ENCODE measurements at regions not wholly inside any gene's neighbourhood (a gene's known extent, or its start where the extent isn't known, plus 50 kb on each side); places are given as distances from the start of the nearest gene placed in this dataset.
A peak's percentile ranks its signal among the peaks of the same experiment; 100 is the strongest.

DNA sequence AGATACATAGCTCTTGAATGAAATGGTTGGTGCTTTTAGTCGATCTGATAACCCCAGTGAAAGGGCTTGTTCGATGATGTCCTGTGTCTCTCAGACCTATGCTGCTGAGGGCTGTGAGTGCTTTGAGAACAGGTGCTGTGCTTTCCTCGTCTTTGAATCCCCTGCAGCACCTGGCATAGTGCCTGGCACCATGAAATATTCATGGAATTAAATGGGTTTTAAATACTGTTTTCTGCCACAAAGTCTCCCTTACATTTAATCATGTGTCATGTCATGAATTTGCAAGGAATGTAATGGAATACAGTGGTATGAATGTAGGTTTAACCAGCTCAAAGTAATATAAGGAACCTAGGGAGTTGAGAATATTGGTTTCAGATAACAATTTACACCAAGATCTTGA is 220.5 kb upstream of the PRICKLE1 start:
- peak in 1 of 2 donors; percentile 77 for DNase-seq (ENCODE audit: low read depth in 2 of 2)
- H3K27ac ChIP-seq (ENCODE audit: insufficient read depth, low read length) = no peak overlapping the region
- H3K9ac ChIP-seq (ENCODE audit: insufficient read depth, low read length) = no peak overlapping the region
- H3K4me3 ChIP-seq (replicated peaks in 1 of 4; ENCODE audit: control extremely low read depth in 1 of 4, insufficient read depth in 1 of 4, low read depth in 3 of 4, low read length in 4 of 4) = no peak overlapping the region
- no peaks in the 10 kb centered on the region for H4K20me1 ChIP-seq (ENCODE audit: control insufficient read depth, extremely low read depth, insufficient read depth, low read length)
- no peaks in the 10 kb centered on the region for H3K27me3 ChIP-seq (ENCODE audit: control insufficient read depth, insufficient read depth, low read length)
- no peak for TF ChIP-seq EZH2 (IDR thresholded peaks at IDR 0.05; ENCODE audit: low read length, missing control alignments)
- TF ChIP-seq, protein P1, sequence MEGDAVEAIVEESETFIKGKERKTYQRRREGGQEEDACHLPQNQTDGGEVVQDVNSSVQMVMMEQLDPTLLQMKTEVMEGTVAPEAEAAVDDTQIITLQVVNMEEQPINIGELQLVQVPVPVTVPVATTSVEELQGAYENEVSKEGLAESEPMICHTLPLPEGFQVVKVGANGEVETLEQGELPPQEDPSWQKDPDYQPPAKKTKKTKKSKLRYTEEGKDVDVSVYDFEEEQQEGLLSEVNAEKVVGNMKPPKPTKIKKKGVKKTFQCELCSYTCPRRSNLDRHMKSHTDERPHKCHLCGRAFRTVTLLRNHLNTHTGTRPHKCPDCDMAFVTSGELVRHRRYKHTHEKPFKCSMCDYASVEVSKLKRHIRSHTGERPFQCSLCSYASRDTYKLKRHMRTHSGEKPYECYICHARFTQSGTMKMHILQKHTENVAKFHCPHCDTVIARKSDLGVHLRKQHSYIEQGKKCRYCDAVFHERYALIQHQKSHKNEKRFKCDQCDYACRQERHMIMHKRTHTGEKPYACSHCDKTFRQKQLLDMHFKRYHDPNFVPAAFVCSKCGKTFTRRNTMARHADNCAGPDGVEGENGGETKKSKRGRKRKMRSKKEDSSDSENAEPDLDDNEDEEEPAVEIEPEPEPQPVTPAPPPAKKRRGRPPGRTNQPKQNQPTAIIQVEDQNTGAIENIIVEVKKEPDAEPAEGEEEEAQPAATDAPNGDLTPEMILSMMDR (conservative IDR thresholded peaks at IDR 0.05 in 1 of 2, IDR thresholded peaks at IDR 0.05 in 1 of 2; ENCODE audit: low read depth in 1 of 2, low read length in 2 of 2) = no peak
- no peaks in the 10 kb centered on the region for H3K4me1 ChIP-seq (ENCODE audit: control insufficient read depth, extremely low read depth, insufficient read depth, low read length)
- H3K36me3 ChIP-seq (ENCODE audit: control insufficient read depth, insufficient read depth, low read length) = no peaks in the 10 kb centered on the region
- H3K79me2 ChIP-seq (ENCODE audit: control insufficient read depth, insufficient read depth, low read length) = no peaks in the 10 kb centered on the region
- H2AFZ ChIP-seq (ENCODE audit: low read length) = no peak overlapping the region
- no peak overlapping the region for H3K4me2 ChIP-seq (ENCODE audit: extremely low read depth, insufficient read depth, low read length)
- H3K9me3 ChIP-seq (ENCODE audit: control insufficient read depth, insufficient read depth, low read depth, low read length) = no peaks in the 10 kb centered on the region

DNA sequence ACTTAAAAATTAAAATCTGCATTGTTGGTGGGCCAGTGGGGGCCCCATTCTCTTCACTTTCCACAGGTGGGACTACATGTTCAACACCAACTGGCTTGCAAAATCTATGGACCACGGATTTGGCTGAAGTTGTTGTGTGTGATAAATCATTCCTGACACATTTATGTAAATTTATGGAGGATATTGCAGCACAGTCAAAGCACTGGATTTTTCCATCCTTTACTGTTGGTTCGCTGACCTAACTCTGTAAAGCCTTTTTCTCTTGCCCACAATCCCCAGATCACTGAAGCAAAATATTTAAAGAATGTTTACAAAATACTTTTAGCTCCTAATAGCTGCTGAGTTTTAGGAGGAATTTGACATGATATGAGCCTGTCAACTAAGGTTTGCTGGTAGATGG is 219.7 kb upstream of the PRICKLE1 start:
- Histone ChIP-seq H3K9ac (ENCODE audit: insufficient read depth, low read length) (no peak overlapping the region), H3K9me3 (ENCODE audit: control insufficient read depth, insufficient read depth, low read depth, low read length) (no peaks in the 10 kb centered on the region), H3K27me3 (ENCODE audit: control insufficient read depth, insufficient read depth, low read length) (no peaks in the 10 kb centered on the region), H3K79me2 (ENCODE audit: control insufficient read depth, insufficient read depth, low read length) (no peaks in the 10 kb centered on the region), H2AFZ (ENCODE audit: low read length) (no peak overlapping the region), H3K4me2 (ENCODE audit: extremely low read depth, insufficient read depth, low read length) (no peak overlapping the region), H3K36me3 (ENCODE audit: control insufficient read depth, insufficient read depth, low read length) (no peaks in the 10 kb centered on the region), H3K4me1 (ENCODE audit: control insufficient read depth, extremely low read depth, insufficient read depth, low read length) (no peaks in the 10 kb centered on the region), H3K4me3 (replicated peaks in 1 of 4; ENCODE audit: control extremely low read depth in 1 of 4, insufficient read depth in 1 of 4, low read depth in 3 of 4, low read length in 4 of 4) (no peak overlapping the region), H4K20me1 (ENCODE audit: control insufficient read depth, extremely low read depth, insufficient read depth, low read length) (no peaks in the 10 kb centered on the region), H3K27ac (ENCODE audit: insufficient read depth, low read length) (no peak overlapping the region)
- DNase-seq (ENCODE audit: low read depth in 2 of 2) = peak; percentile 13 to 85
- TF ChIP-seq, protein P1 (conservative IDR thresholded peaks at IDR 0.05 in 1 of 2, IDR thresholded peaks at IDR 0.05 in 1 of 2; ENCODE audit: low read depth in 1 of 2, low read length in 2 of 2) = no peak
- no peak for TF ChIP-seq EZH2 (IDR thresholded peaks at IDR 0.05; ENCODE audit: low read length, missing control alignments)

DNA sequence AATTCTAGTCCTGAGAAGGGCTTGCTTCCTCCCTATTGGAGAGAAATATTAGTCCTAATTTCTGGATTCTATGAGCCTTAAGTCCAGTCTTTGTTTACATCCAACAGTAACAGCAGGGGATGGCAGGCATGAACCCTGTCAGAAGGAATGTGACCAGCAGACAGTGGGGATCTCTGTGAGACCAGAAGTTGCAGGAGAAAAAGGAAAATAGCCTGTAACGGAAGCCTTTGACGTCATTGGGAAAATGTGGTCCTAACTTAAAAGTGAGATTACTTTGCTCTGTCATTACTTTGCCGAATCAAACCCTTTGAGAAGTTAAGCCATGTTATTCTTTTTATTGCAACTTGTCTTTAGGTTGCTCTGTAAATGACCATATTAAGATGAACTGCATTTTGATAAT is 218.2 kb upstream of the PRICKLE1 start:
- no peak overlapping the region for H3K9ac ChIP-seq (ENCODE audit: insufficient read depth, low read length)
- H3K79me2 ChIP-seq (ENCODE audit: control insufficient read depth, insufficient read depth, low read length) = no peaks in the 10 kb centered on the region
- no peaks in the 10 kb centered on the region for H3K27me3 ChIP-seq (ENCODE audit: control insufficient read depth, insufficient read depth, low read length)
- H2AFZ ChIP-seq (ENCODE audit: low read length) = no peak overlapping the region
- H4K20me1 ChIP-seq (ENCODE audit: control insufficient read depth, extremely low read depth, insufficient read depth, low read length) = no peaks in the 10 kb centered on the region
- TF ChIP-seq, protein P1 (conservative IDR thresholded peaks at IDR 0.05 in 1 of 2, IDR thresholded peaks at IDR 0.05 in 1 of 2; ENCODE audit: low read depth in 1 of 2, low read length in 2 of 2) = no peak
- TF ChIP-seq EZH2 (IDR thresholded peaks at IDR 0.05; ENCODE audit: low read length, missing control alignments) = no peak
- no peak overlapping the region for H3K4me2 ChIP-seq (ENCODE audit: extremely low read depth, insufficient read depth, low read length)
- no peaks in the 10 kb centered on the region for H3K9me3 ChIP-seq (ENCODE audit: control insufficient read depth, insufficient read depth, low read depth, low read length)
- H3K27ac ChIP-seq (ENCODE audit: insufficient read depth, low read length) = no peak overlapping the region
- H3K4me3 ChIP-seq (replicated peaks in 1 of 4; ENCODE audit: control extremely low read depth in 1 of 4, insufficient read depth in 1 of 4, low read depth in 3 of 4, low read length in 4 of 4) = no peak overlapping the region
- DNase-seq (ENCODE audit: low read depth in 2 of 2) = no peak
- H3K4me1 ChIP-seq (ENCODE audit: control insufficient read depth, extremely low read depth, insufficient read depth, low read length) = no peaks in the 10 kb centered on the region
- no peaks in the 10 kb centered on the region for H3K36me3 ChIP-seq (ENCODE audit: control insufficient read depth, insufficient read depth, low read length)

Measured in fibroblast of lung (primary cell).